ENCODE measurements at regions not wholly inside any gene's neighbourhood (a gene's known extent, or its start where the extent isn't known, plus 50 kb on each side); places are given as distances from the start of the nearest gene placed in this dataset.

GRCh38 chr13:71325556-71325955 lies 541.4 kb downstream of the DACH1 start (continued):
- no peak for TF ChIP-seq SNAI2 (CRISPR knock-in tag; IDR thresholded peaks at IDR 0.05)

- ATAC-seq = no peak
Measured at GRCh38 chr13:71323266-71323665, 543.7 kb downstream of the DACH1 start.

GRCh38 chr13:71320452-71320851 lies 546.6 kb downstream of the DACH1 start:
- ATAC-seq = no peak
- no peak for TF ChIP-seq BACH2 (CRISPR knock-in tag; IDR thresholded peaks at IDR 0.05; ENCODE audit: borderline replicate concordance)
- no peak for TF ChIP-seq CSRNP3 (CRISPR knock-in tag; IDR thresholded peaks at IDR 0.05)
- no peak for TF ChIP-seq SNAI2 (CRISPR knock-in tag; IDR thresholded peaks at IDR 0.05)
- no peak for TF ChIP-seq ZNF565 (CRISPR knock-in tag; conservative IDR thresholded peaks at IDR 0.05; ENCODE audit: low read depth)
- TF ChIP-seq ARNTL (CRISPR knock-in tag; IDR thresholded peaks at IDR 0.05; ENCODE audit: borderline replicate concordance, low read depth) = no peak
- no peak for TF ChIP-seq TSHZ2 (CRISPR knock-in tag; IDR thresholded peaks at IDR 0.05)
- TF ChIP-seq ZNF8 (CRISPR knock-in tag; IDR thresholded peaks at IDR 0.05) = no peak
- TF ChIP-seq TCF4 (CRISPR knock-in tag; IDR thresholded peaks at IDR 0.05; ENCODE audit: borderline replicate concordance) = no peak
- TF ChIP-seq ZFP3 (CRISPR knock-in tag; IDR thresholded peaks at IDR 0.05) = no peak

More at GRCh38 chr13:71323266-71323665, 543.7 kb downstream of the DACH1 start:
- no peak for TF ChIP-seq ARNTL (CRISPR knock-in tag; IDR thresholded peaks at IDR 0.05; ENCODE audit: borderline replicate concordance, low read depth)
- TF ChIP-seq CSDC2 (CRISPR knock-in tag; IDR thresholded peaks at IDR 0.05) = no peak
- no peak for TF ChIP-seq BACH2 (CRISPR knock-in tag; IDR thresholded peaks at IDR 0.05; ENCODE audit: borderline replicate concordance)
- TF ChIP-seq TSHZ2 (CRISPR knock-in tag; IDR thresholded peaks at IDR 0.05) = no peak
- TF ChIP-seq ZNF70 (CRISPR knock-in tag; IDR thresholded peaks at IDR 0.05) = no peak
- TF ChIP-seq PPARA (CRISPR knock-in tag; IDR thresholded peaks at IDR 0.05; ENCODE audit: borderline replicate concordance) = no peak
- TF ChIP-seq POU6F1 (CRISPR knock-in tag; IDR thresholded peaks at IDR 0.05; ENCODE audit: borderline replicate concordance, low read depth) = no peak
- no peak for TF ChIP-seq TOX (CRISPR knock-in tag; IDR thresholded peaks at IDR 0.05; ENCODE audit: borderline replicate concordance)
- no peak for TF ChIP-seq TCF4 (CRISPR knock-in tag; IDR thresholded peaks at IDR 0.05; ENCODE audit: borderline replicate concordance)
- no peak for TF ChIP-seq ZFP3 (CRISPR knock-in tag; IDR thresholded peaks at IDR 0.05)
- TF ChIP-seq CREB5 (CRISPR knock-in tag; IDR thresholded peaks at IDR 0.05; ENCODE audit: low read depth) = no peak
- TF ChIP-seq ESRRG (CRISPR knock-in tag; IDR thresholded peaks at IDR 0.05) = no peak
- TF ChIP-seq ZC3H10 (CRISPR knock-in tag; IDR thresholded peaks at IDR 0.05) = no peak
- no peak for TF ChIP-seq ZNF565 (CRISPR knock-in tag; conservative IDR thresholded peaks at IDR 0.05; ENCODE audit: low read depth)

All from SK-N-SH treated with all-trans-retinoic acid at 6 μM for 48 hours (cell line).